ENCODE measurements at regions not wholly inside any gene's neighbourhood (a gene's known extent, or its start where the extent isn't known, plus 50 kb on each side); places are given as distances from the start of the nearest gene placed in this dataset.

DNA sequence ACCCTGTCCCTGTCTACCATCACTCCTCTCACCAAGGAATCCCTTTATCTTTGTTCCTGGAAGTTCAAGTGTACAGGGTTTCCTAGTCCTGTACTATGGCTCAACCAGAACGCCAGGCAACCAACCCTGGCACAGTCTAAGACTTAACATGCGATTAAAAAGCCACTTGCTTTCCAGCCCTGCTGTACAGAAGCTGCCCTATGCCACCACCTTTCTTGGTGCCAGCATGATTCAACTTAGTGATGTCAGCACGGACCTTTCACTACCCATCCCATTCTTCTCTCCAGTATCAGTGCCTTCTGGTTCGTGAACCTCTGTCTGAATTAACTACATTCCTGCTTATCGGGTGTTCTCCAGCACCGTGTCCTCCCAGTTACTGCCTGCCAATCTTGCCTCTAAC lies 151.1 kb downstream of the KLF12 start:
- H3K27me3 ChIP-seq (ENCODE audit: control insufficient read depth, insufficient read depth, low read length): no peaks in the 10 kb centered on the region
- ChIA-PET CTCF (no interaction called here), POLR2A (no interaction called here)
- DNase-seq (ENCODE audit: low read depth): no peak
- H3K36me3 ChIP-seq (ENCODE audit: control insufficient read depth, insufficient read depth, low read length): no peaks in the 10 kb centered on the region
- no peak overlapping the region for H3K4me3 ChIP-seq (ENCODE audit: low read depth, low read length)
- TF ChIP-seq, protein P1, sequence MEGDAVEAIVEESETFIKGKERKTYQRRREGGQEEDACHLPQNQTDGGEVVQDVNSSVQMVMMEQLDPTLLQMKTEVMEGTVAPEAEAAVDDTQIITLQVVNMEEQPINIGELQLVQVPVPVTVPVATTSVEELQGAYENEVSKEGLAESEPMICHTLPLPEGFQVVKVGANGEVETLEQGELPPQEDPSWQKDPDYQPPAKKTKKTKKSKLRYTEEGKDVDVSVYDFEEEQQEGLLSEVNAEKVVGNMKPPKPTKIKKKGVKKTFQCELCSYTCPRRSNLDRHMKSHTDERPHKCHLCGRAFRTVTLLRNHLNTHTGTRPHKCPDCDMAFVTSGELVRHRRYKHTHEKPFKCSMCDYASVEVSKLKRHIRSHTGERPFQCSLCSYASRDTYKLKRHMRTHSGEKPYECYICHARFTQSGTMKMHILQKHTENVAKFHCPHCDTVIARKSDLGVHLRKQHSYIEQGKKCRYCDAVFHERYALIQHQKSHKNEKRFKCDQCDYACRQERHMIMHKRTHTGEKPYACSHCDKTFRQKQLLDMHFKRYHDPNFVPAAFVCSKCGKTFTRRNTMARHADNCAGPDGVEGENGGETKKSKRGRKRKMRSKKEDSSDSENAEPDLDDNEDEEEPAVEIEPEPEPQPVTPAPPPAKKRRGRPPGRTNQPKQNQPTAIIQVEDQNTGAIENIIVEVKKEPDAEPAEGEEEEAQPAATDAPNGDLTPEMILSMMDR (IDR thresholded peaks at IDR 0.05; ENCODE audit: insufficient read depth, low read depth, low read length): no peak

DNA sequence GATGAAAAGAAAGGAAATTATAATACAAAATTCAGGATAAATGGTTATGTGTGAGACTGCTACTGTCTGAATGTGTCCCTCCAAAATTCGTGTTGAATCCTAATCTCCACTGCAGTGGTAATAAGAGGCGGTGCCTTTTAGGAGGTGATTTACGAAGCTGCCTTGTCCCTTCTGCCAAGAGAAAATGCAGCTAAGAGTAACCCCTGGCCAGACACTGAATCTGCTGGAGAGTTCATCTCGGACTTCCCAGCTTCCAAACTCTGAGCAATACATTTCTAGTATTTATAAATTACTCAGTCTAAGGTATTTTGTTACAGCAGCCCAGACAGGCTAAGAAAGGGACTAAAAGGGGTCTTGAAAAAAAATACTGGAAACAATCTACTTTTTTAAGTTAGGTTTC lies 152.6 kb downstream of the KLF12 start:
- TF ChIP-seq, protein P1 (IDR thresholded peaks at IDR 0.05; ENCODE audit: insufficient read depth, low read depth, low read length): no peak
- H3K4me3 ChIP-seq (ENCODE audit: low read depth, low read length): no peak overlapping the region
- ChIA-PET POLR2A (no interaction called here), CTCF (no interaction called here)
- no peaks in the 10 kb centered on the region for H3K27me3 ChIP-seq (ENCODE audit: control insufficient read depth, insufficient read depth, low read length)
- no peaks in the 10 kb centered on the region for H3K36me3 ChIP-seq (ENCODE audit: control insufficient read depth, insufficient read depth, low read length)
- no peak for DNase-seq (ENCODE audit: low read depth)

DNA sequence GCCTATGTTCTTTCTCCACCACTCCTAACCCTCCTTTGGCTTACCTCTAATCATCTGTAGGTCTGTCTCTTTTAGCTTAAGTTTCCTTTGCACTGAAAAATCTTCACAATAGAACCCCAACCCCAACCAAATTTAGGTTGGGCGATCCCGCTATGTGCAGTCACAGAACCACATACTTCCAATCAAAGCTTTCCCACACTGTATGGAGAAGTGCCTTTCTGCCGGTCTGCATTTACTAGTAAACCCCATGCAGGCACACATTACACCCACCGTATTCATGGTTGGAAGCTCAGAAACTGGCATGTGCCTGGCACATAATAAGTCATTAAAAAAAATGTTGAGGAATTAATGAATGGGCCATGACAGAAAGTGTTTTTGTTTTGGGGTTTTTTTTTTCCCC lies 158.4 kb downstream of the KLF12 start:
- TF ChIP-seq, protein P1 (IDR thresholded peaks at IDR 0.05; ENCODE audit: insufficient read depth, low read depth, low read length): no peak
- POLR2A ChIA-PET: no interaction called here
- CTCF ChIA-PET: interaction anchor here (1.2 kb wide), 1 partner anchor 10 kb away, joined by 3 read pairs; no protein-coding TSS in a partner anchor
- Histone ChIP-seq H3K27me3 (ENCODE audit: control insufficient read depth, insufficient read depth, low read length) (no peaks in the 10 kb centered on the region), H3K36me3 (ENCODE audit: control insufficient read depth, insufficient read depth, low read length) (no peaks in the 10 kb centered on the region), H3K4me3 (ENCODE audit: low read depth, low read length) (no peak overlapping the region)
- DNase-seq (ENCODE audit: low read depth): no peak

DNA sequence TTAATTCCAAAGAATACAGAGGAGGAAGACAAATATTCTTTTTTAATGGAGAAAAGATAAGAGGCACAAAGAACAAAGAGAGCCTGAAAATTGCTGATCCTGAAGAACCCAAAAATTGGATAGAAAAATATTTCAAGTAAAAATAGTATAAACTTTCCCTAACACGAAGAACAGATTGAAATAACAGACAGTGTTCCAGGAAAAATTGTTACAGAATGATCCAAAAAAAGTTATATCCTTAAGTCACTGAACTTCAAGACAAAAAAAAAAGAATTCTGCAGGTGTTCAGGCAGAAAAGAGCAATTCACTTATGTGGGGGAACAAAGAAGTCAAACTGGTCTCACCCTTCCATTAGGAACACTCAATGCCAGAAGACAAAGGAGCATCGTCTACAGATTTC lies 160.2 kb downstream of the KLF12 start:
- CTCF ChIA-PET: no interaction called here
- no peaks in the 10 kb centered on the region for H3K27me3 ChIP-seq (ENCODE audit: control insufficient read depth, insufficient read depth, low read length)
- POLR2A ChIA-PET: no interaction called here
- TF ChIP-seq, protein P1 (IDR thresholded peaks at IDR 0.05; ENCODE audit: insufficient read depth, low read depth, low read length): no peak
- no peak for DNase-seq (ENCODE audit: low read depth)
- no peaks in the 10 kb centered on the region for H3K36me3 ChIP-seq (ENCODE audit: control insufficient read depth, insufficient read depth, low read length)
- no peak overlapping the region for H3K4me3 ChIP-seq (ENCODE audit: low read depth, low read length)

DNA sequence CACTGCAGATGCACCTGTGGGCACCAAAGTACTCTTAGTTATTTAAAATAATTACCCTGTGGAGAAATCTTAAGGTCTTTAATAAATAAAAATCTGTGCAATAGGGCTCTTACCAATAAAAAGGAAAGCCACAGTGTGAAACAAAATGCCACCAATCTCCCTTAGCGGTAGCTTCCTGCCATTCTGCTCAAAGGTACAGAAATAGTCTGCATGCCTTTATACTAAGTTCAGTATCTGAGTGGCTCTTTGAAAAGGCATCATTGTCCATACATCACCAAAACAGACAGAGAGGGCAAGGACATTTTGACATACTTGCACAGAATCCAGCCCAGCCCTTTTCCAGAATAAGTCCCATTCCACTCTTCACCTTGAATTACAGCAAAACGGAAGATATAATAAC lies 161.0 kb downstream of the KLF12 start:
- POLR2A ChIA-PET: no interaction called here
- CTCF ChIA-PET: no interaction called here
- Histone ChIP-seq H3K36me3 (ENCODE audit: control insufficient read depth, insufficient read depth, low read length) (no peaks in the 10 kb centered on the region), H3K4me3 (ENCODE audit: low read depth, low read length) (no peak overlapping the region), H3K27me3 (ENCODE audit: control insufficient read depth, insufficient read depth, low read length) (no peaks in the 10 kb centered on the region)
- no peak for DNase-seq (ENCODE audit: low read depth)
- TF ChIP-seq, protein P1 (IDR thresholded peaks at IDR 0.05; ENCODE audit: insufficient read depth, low read depth, low read length): no peak
